Astrocyte of the spinal cord (primary cell): ENCODE measurements at regions not wholly inside any gene's neighbourhood (a gene's known extent, or its start where the extent isn't known, plus 50 kb on each side); places are given as distances from the start of the nearest gene placed in this dataset.

Experiments used
- DNase-seq: peaks from one replicate; pipeline ENCODE4 v3.0.0; 2011; ENCODE audit warnings: low read depth, low spot score
- H3K4me3 ChIP-seq: 2 replicates; pipeline ENCODE4 v1.5.1; 2011; ENCODE audit warnings: low read depth, mild to moderate bottlenecking, low read length, moderate library complexity
- in situ Hi-C: cut with HindIII; loops from 2 replicates; pipeline ENCODE4 v1.10.0; 2017; ENCODE audit warnings: low sequenced_read_pairs
- TF ChIP-seq, protein P1 (sequence below): IDR thresholded peaks from 2 replicates; pipeline ENCODE4 v1.5.1; 2012; ENCODE audit warnings: low read depth, mild to moderate bottlenecking, low read length, inconsistent platforms

DNA sequence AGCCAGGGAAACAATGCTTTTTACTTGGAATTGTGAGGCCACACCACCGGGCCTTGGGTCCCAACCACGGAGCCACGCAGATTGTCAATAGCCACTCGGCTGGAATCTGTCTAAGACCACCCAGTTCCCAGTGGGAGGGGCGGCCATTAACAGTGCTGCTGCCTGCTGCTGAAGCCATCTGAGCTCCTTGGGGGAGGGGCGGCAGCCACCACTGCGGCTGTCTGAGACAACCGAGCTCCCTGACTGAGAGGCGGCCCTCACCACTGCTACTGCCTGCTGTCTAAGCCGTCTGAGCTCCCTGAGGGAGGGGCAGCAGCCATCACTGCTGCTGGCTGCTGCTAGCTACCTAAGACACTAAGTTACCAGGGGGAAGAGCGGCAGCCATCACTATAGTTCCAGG, 64.3 kb downstream of the DMRTA2 start:
- in situ Hi-C loops, result no loop called here
- no peak overlapping the region for H3K4me3 ChIP-seq
- TF ChIP-seq, protein P1, sequence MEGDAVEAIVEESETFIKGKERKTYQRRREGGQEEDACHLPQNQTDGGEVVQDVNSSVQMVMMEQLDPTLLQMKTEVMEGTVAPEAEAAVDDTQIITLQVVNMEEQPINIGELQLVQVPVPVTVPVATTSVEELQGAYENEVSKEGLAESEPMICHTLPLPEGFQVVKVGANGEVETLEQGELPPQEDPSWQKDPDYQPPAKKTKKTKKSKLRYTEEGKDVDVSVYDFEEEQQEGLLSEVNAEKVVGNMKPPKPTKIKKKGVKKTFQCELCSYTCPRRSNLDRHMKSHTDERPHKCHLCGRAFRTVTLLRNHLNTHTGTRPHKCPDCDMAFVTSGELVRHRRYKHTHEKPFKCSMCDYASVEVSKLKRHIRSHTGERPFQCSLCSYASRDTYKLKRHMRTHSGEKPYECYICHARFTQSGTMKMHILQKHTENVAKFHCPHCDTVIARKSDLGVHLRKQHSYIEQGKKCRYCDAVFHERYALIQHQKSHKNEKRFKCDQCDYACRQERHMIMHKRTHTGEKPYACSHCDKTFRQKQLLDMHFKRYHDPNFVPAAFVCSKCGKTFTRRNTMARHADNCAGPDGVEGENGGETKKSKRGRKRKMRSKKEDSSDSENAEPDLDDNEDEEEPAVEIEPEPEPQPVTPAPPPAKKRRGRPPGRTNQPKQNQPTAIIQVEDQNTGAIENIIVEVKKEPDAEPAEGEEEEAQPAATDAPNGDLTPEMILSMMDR, result no peak
- DNase-seq, result no peak

GRCh38 chr1:50357186-50357585, 66.1 kb downstream of the DMRTA2 start:
- in situ Hi-C loops, result no loop called here
- no peak for DNase-seq
- TF ChIP-seq, protein P1, result no peak
- no peak overlapping the region for H3K4me3 ChIP-seq

DNA sequence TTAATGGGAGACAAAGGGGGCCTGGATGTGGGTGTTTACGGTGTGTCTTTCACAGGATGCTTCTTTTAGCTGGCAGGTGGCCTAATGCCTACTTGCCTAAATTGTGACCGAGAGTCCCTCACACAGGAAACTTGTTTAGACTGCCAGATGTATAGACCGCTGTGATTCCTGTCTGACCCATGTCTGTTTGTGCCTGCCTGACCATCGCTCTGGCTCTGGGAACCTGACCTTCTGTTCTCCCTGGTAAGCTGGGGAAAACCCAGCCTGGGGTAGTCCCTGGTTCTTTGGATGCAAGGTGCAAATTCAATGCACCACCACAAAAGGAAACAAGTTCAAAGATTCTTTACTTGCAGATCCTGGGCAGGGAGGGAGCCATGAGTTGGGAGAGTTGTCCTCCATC, 68.4 kb downstream of the DMRTA2 start:
- DNase-seq, result no peak
- no peak overlapping the region for H3K4me3 ChIP-seq
- TF ChIP-seq, protein P1, result no peak
- in situ Hi-C loops, result no loop called here

DNA sequence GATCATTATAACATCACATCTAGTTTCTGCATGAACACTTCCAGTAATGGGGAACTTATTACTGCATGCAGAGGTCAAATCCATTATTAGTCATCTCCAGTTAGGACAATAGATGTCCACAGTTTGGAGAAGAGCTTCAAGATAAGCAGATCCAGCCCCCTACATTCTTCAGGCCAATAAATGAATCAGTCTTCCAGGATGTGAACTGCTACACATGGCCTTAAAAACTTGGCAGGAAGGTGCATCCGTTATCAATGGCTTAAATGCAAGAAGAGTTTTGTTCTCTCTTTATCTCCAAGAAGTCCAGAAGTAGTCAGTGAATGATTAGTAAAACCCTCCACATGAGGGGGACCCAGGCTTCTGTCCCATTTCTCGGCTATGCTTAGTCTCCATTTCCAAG, 70.8 kb downstream of the DMRTA2 start:
- TF ChIP-seq, protein P1, result no peak
- in situ Hi-C loops, result no loop called here
- no peak for DNase-seq
- H3K4me3 ChIP-seq, result no peak overlapping the region

GRCh38 chr1:50350868-50351267, 72.4 kb downstream of the DMRTA2 start:
- H3K4me3 ChIP-seq, result no peak overlapping the region
- in situ Hi-C loops, result no loop called here
- DNase-seq, result no peak
- TF ChIP-seq, protein P1, result no peak

GRCh38 chr1:50350421-50350820, 72.8 kb downstream of the DMRTA2 start:
- in situ Hi-C loops, result no loop called here
- DNase-seq, result no peak
- no peak overlapping the region for H3K4me3 ChIP-seq
- TF ChIP-seq, protein P1, result no peak

- H3K4me3 ChIP-seq, result no peak overlapping the region
- in situ Hi-C loops, result no loop called here
- TF ChIP-seq, protein P1, result no peak
- DNase-seq, result no peak
These were observed 74.0 kb downstream of the DMRTA2 start for GRCh38 chr1:50349242-50349565.
